ENCODE measurements at regions not wholly inside any gene's neighbourhood (a gene's known extent, or its start where the extent isn't known, plus 50 kb on each side); places are given as distances from the start of the nearest gene placed in this dataset.

- ChIA-PET CTCF (ENCODE audit: low intra/inter-chr PET ratio, low total read pairs) (no interaction called here), POLR2A (no interaction called here)
- no peak overlapping the region for H3K9ac ChIP-seq (ENCODE audit: insufficient read depth, low read depth, low read length)
- no TSS peak for BruUV-seq (replicated peaks)
- no peak overlapping the region for H3K4me3 ChIP-seq (replicated peaks in 1 of 3; ENCODE audit: insufficient read depth in 1 of 3, low read depth in 2 of 3, low read length in 3 of 3)
- no peak overlapping the region for H2AFZ ChIP-seq (ENCODE audit: low read length)
- in situ Hi-C loops (cut with HindIII; ENCODE audit: extremely low pct_ligation_motif_present, low pct_unique_long_range_greater_than_20kb), result no loop called here
- no peak overlapping the region for H3K27ac ChIP-seq (ENCODE audit: extremely low read length, insufficient read depth, low read length)
- 77% methylated on average over 2 of the region's 2 CpGs for WGBS (ENCODE audit: low lambda C conversion rate)
- intact Hi-C loops (cut with micrococcal nuclease; ENCODE audit: unreplicated experiment), result no loop called here
- peaks cover 41% of the 10 kb centered on the region for H3K4me1 ChIP-seq (ENCODE audit: insufficient read depth, low read length)
- H3K36me3 ChIP-seq (replicated peaks in 1 of 2; ENCODE audit: control insufficient read depth in 1 of 2, insufficient read depth in 2 of 2, low read length in 2 of 2), result no peaks in the 10 kb centered on the region
- FAIRE-seq, result no peak
- DNase-seq (ENCODE audit: low spot score), result no peak
- H3K9me3 ChIP-seq (ENCODE audit: low read length), result no peaks in the 10 kb centered on the region
- H4K20me1 ChIP-seq (ENCODE audit: insufficient read depth, low read length), result no peaks in the 10 kb centered on the region
- no peaks in the 10 kb centered on the region; a peak in 2 of 5 replicates for H3K27me3 ChIP-seq (ENCODE audit: control insufficient read depth in 1 of 2, insufficient read depth in 2 of 2, low read length in 2 of 2)
- no peak for TF ChIP-seq RERE (CRISPR knock-in tag; IDR thresholded peaks at IDR 0.05; ENCODE audit: low read depth)
- no peak for TF ChIP-seq AGO1 (IDR thresholded peaks at IDR 0.05; ENCODE audit: low read depth, low read length, poor library complexity, severe bottlenecking)
- TF ChIP-seq ETS1 (CRISPR knock-in tag; IDR thresholded peaks at IDR 0.05), result no peak
- no peak for TF ChIP-seq ZBTB37 (CRISPR knock-in tag; IDR thresholded peaks at IDR 0.05)
- no peak for TF ChIP-seq ZNF430 (CRISPR knock-in tag; IDR thresholded peaks at IDR 0.05)
- TF ChIP-seq ISX (CRISPR knock-in tag; conservative IDR thresholded peaks at IDR 0.05), result no peak
- no peaks in the 10 kb centered on the region for H3K79me2 ChIP-seq (ENCODE audit: insufficient read depth, low read length)
- no peak overlapping the region for H3K4me2 ChIP-seq (ENCODE audit: low read depth, low read length)
- ATAC-seq, result no peak
These were observed 54.9 kb upstream of the PLEKHG1 start for GRCh38 chr6:150544793-150545192.

Data from HepG2 (cell line).